ENCODE measurements at regions not wholly inside any gene's neighbourhood (a gene's known extent, or its start where the extent isn't known, plus 50 kb on each side); places are given as distances from the start of the nearest gene placed in this dataset.

DNA sequence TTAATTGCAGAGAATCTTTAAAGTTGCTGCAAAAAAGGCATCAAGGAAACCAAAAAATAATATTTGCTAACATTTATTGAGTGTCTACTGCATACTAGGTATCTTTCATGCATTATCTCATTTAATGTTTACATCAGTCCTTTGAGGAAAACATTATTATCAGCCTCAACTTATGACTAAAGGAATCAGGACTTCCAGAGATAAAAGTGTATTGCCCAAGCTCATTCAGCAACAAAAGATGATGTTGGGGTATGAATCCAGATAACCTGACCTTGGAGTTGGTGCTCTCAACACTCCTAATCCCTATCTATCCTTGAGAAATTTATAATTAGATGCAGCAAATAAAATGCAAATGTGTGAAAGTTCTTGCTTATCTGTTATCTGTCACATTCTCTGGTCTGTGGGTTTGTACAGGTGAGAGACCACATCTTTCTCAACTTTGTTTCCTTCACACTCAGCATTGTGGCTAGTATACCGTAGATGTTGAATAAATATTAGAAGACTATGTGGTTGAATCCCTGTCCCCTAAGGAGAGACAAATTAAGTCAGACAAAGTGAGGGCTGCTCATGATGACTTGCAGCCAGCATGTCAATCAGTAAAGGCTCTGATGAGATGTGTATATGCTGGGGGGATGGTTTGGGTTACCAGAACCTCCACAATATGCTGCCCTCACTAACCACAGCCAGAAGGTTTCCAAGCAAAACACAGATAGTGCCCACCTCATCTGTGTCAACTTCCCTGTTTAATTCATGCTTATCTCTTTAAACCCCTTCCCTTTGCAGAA lies 82.6 kb downstream of the NOG start:
- Histone ChIP-seq H3K18ac (ENCODE audit: low read depth, low read length) (no peak overlapping the region), H4K5ac (ENCODE audit: low read depth, low read length) (no peak overlapping the region), H3K9me3 (ENCODE audit: control insufficient read depth, insufficient read depth, low read length) (no peaks in the 10 kb centered on the region), H3K9ac (ENCODE audit: low read depth, low read length) (no peak overlapping the region), H2BK120ac (ENCODE audit: low read depth, low read length) (no peak overlapping the region), H3K36me3 (ENCODE audit: control insufficient read depth, insufficient read depth, low read length) (no peaks in the 10 kb centered on the region), H4K20me1 (ENCODE audit: insufficient read depth, low read length) (no peaks in the 10 kb centered on the region), H4K91ac (ENCODE audit: insufficient read depth, low read depth, low read length) (no peak overlapping the region), H2AFZ (replicated peaks; ENCODE audit: low read length, poor library complexity) (no peak overlapping the region), H3K27ac (ENCODE audit: insufficient read depth, low read length) (no peak overlapping the region), H2BK5ac (ENCODE audit: low read depth, low read length, poor library complexity, severe bottlenecking) (no peak overlapping the region), H2AK5ac (ENCODE audit: low read depth, low read length) (no peak overlapping the region), H3K27me3 (ENCODE audit: control insufficient read depth, insufficient read depth, low read length) (peaks cover 42% of the 10 kb centered on the region), H2BK15ac (ENCODE audit: low read depth, low read length) (no peak overlapping the region), H3K56ac (ENCODE audit: extremely low read depth, insufficient read depth, low read length) (no peak overlapping the region), H3K9me1 (ENCODE audit: insufficient read depth, low read length) (peaks cover 2% of the 10 kb centered on the region), H3K14ac (replicated peaks; ENCODE audit: low read depth, low read length) (no peak overlapping the region), H3K4me2 (ENCODE audit: low read depth, low read length) (no peak overlapping the region), H2AK9ac (replicated peaks; ENCODE audit: low read depth, low read length, poor library complexity) (no peak overlapping the region), H3K4me1 (ENCODE audit: control insufficient read depth, insufficient read depth, low read length) (peaks cover 2% of the 10 kb centered on the region; the same call in 1 of the 2 replicates), H4K8ac (ENCODE audit: low read depth in 2 of 2, low read length in 2 of 2) (no peak overlapping the region), H3K23ac (ENCODE audit: low read depth, low read length) (no peak overlapping the region), H3K4me3 (ENCODE audit: insufficient read depth, low read depth, low read length) (no peak overlapping the region), H3K4ac (ENCODE audit: low read depth, low read length) (no peak overlapping the region), H2BK20ac (ENCODE audit: low read depth, low read length) (no peak overlapping the region), H3K79me1 (ENCODE audit: low read depth in 1 of 2, low read length in 2 of 2) (no peaks in the 10 kb centered on the region)
- TF ChIP-seq, protein P1, sequence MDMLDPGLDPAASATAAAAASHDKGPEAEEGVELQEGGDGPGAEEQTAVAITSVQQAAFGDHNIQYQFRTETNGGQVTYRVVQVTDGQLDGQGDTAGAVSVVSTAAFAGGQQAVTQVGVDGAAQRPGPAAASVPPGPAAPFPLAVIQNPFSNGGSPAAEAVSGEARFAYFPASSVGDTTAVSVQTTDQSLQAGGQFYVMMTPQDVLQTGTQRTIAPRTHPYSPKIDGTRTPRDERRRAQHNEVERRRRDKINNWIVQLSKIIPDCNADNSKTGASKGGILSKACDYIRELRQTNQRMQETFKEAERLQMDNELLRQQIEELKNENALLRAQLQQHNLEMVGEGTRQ (IDR thresholded peaks at IDR 0.05; ENCODE audit: low read depth, low read length), result no peak
- TF ChIP-seq RFX5 (IDR thresholded peaks at IDR 0.05; ENCODE audit: low read depth, low read length) (no peak), FOS (IDR thresholded peaks at IDR 0.05; ENCODE audit: low read depth, low read length) (no peak), BHLHE40 (IDR thresholded peaks at IDR 0.05; ENCODE audit: low read depth, low read length) (no peak), RCOR1 (IDR thresholded peaks at IDR 0.05; ENCODE audit: insufficient replicate concordance, low read length) (no peak), NFE2L2 (IDR thresholded peaks at IDR 0.05; ENCODE audit: low read depth, low read length) (no peak), RAD21 (IDR thresholded peaks at IDR 0.05; ENCODE audit: low read length) (no peak), MAFK (IDR thresholded peaks at IDR 0.05; ENCODE audit: low read depth, low read length) (no peak), POLR2A (IDR thresholded peaks at IDR 0.05; ENCODE audit: low read depth, low read length) (no peak)
- TF ChIP-seq, protein P2, sequence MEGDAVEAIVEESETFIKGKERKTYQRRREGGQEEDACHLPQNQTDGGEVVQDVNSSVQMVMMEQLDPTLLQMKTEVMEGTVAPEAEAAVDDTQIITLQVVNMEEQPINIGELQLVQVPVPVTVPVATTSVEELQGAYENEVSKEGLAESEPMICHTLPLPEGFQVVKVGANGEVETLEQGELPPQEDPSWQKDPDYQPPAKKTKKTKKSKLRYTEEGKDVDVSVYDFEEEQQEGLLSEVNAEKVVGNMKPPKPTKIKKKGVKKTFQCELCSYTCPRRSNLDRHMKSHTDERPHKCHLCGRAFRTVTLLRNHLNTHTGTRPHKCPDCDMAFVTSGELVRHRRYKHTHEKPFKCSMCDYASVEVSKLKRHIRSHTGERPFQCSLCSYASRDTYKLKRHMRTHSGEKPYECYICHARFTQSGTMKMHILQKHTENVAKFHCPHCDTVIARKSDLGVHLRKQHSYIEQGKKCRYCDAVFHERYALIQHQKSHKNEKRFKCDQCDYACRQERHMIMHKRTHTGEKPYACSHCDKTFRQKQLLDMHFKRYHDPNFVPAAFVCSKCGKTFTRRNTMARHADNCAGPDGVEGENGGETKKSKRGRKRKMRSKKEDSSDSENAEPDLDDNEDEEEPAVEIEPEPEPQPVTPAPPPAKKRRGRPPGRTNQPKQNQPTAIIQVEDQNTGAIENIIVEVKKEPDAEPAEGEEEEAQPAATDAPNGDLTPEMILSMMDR (conservative IDR thresholded peaks at IDR 0.05; ENCODE audit: low read depth, low read length), result no peak
- no peak for DNase-seq
- no TSS peak for BruUV-seq (replicated peaks)
- WGBS, 2 experiments (ENCODE audit: extremely low coverage in 2 of 2, insufficient read length in 1 of 2), result no CpG with 5 or more reads among the region's 1 CpG
- ChIA-PET CTCF (interaction anchor here (1.0 kb wide), 2 partner anchors 39 to 105 kb away, joined by 3 read pairs; no protein-coding TSS in a partner anchor), POLR2A (ENCODE audit: unreplicated experiment) (no interaction called here)
- intact Hi-C loops (cut with micrococcal nuclease) (no loop called here), in situ Hi-C loops (cut with MboI; ENCODE audit: low sequenced_read_pairs) (no loop called here), dilution Hi-C loops (cut with HindIII; ENCODE audit: low sequenced_read_pairs, unreplicated experiment) (no loop called here)
- no peak for ATAC-seq (ENCODE audit: low read depth)

Measured in IMR-90 (cell line).